ENCODE measurements at regions not wholly inside any gene's neighbourhood (a gene's known extent, or its start where the extent isn't known, plus 50 kb on each side); places are given as distances from the start of the nearest gene placed in this dataset.
A peak's percentile ranks its signal among the peaks of the same experiment; 100 is the strongest.

DNA sequence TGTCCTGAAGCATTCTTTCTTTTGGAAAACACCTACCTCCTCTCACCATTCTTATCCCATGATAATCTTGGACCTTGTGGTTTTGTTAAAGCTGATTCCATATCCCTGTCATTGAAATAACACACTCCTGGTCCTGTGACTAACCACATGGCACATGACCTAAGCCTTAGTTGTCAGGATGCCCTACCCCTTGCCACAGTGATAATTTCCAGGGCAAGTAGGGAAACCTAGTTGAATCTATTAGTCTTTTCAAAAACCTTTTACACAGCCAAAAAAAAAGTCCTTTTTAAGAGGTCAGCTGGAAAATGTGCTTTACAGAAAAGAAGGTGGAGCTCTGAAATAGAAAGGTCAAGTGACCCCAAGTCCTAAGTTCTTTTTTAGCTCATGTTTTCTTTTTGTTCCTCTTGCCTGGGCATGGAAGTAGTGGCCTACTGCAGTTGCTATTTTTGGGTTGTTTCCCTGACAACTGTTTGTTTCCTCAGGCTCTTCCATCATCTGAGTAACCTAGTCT, 608.4 kb downstream of the LRFN5 start:
- intact Hi-C loops (cut with micrococcal nuclease) (no loop called here), in situ Hi-C loops (cut with MboI; ENCODE audit: low sequenced_read_pairs) (no loop called here), dilution Hi-C loops (cut with HindIII; ENCODE audit: low sequenced_read_pairs, unreplicated experiment) (no loop called here)
- no peaks in the 10 kb centered on the region for H3K9me3 ChIP-seq (ENCODE audit: control insufficient read depth, insufficient read depth, low read length)
- no peak overlapping the region for H2AK5ac ChIP-seq (ENCODE audit: low read depth, low read length)
- DNase-seq, result peak; percentile 86
- 0 out of 2 replicates have a peak overlapping the region, but pooled peaks have one; percentile 54 for H2BK120ac ChIP-seq (ENCODE audit: low read depth, low read length)
- no peak overlapping the region for H3K14ac ChIP-seq (replicated peaks; ENCODE audit: low read depth, low read length)
- H3K18ac ChIP-seq (ENCODE audit: low read depth, low read length), result peak overlapping the region; percentile 90
- POLR2A ChIA-PET (ENCODE audit: unreplicated experiment), result no interaction called here
- peak overlapping the region in 1 of 2 experiments; percentile 53; a peak in 1 of 4 replicates for H4K8ac ChIP-seq (ENCODE audit: low read depth in 2 of 2, low read length in 2 of 2)
- no peak overlapping the region for H2AFZ ChIP-seq (replicated peaks; ENCODE audit: low read length, poor library complexity)
- H3K23ac ChIP-seq (ENCODE audit: low read depth, low read length), result no peak overlapping the region
- peak overlapping the region; percentile 29; the same call in 1 of the 2 replicates for H3K4me2 ChIP-seq (ENCODE audit: low read depth, low read length)
- no peaks in the 10 kb centered on the region for H4K20me1 ChIP-seq (ENCODE audit: insufficient read depth, low read length)
- H2BK20ac ChIP-seq (ENCODE audit: low read depth, low read length), result no peak overlapping the region
- CTCF ChIA-PET, result no interaction called here
- no TSS peak for BruUV-seq (replicated peaks)
- H3K4me1 ChIP-seq (ENCODE audit: control insufficient read depth, insufficient read depth, low read length), result peaks cover 4% of the 10 kb centered on the region
- no peak overlapping the region; the same call in 2 of the 3 replicates for H2BK15ac ChIP-seq (ENCODE audit: low read depth, low read length)
- no peaks in the 10 kb centered on the region for H3K9me1 ChIP-seq (ENCODE audit: insufficient read depth, low read length)
- peak overlapping the region; percentile 81 for H2BK5ac ChIP-seq (ENCODE audit: low read depth, low read length, poor library complexity, severe bottlenecking)
- TF ChIP-seq RAD21 (IDR thresholded peaks at IDR 0.05; ENCODE audit: low read length), result no peak
- no peak for TF ChIP-seq MAFK (IDR thresholded peaks at IDR 0.05; ENCODE audit: low read depth, low read length)
- no peak for TF ChIP-seq MXI1 (IDR thresholded peaks at IDR 0.05; ENCODE audit: borderline replicate concordance, low read depth, low read length)
- TF ChIP-seq POLR2A (IDR thresholded peaks at IDR 0.05; ENCODE audit: low read depth, low read length), result no peak
- TF ChIP-seq, protein P1, sequence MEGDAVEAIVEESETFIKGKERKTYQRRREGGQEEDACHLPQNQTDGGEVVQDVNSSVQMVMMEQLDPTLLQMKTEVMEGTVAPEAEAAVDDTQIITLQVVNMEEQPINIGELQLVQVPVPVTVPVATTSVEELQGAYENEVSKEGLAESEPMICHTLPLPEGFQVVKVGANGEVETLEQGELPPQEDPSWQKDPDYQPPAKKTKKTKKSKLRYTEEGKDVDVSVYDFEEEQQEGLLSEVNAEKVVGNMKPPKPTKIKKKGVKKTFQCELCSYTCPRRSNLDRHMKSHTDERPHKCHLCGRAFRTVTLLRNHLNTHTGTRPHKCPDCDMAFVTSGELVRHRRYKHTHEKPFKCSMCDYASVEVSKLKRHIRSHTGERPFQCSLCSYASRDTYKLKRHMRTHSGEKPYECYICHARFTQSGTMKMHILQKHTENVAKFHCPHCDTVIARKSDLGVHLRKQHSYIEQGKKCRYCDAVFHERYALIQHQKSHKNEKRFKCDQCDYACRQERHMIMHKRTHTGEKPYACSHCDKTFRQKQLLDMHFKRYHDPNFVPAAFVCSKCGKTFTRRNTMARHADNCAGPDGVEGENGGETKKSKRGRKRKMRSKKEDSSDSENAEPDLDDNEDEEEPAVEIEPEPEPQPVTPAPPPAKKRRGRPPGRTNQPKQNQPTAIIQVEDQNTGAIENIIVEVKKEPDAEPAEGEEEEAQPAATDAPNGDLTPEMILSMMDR (conservative IDR thresholded peaks at IDR 0.05; ENCODE audit: low read depth, low read length), result no peak
- TF ChIP-seq, protein P2, sequence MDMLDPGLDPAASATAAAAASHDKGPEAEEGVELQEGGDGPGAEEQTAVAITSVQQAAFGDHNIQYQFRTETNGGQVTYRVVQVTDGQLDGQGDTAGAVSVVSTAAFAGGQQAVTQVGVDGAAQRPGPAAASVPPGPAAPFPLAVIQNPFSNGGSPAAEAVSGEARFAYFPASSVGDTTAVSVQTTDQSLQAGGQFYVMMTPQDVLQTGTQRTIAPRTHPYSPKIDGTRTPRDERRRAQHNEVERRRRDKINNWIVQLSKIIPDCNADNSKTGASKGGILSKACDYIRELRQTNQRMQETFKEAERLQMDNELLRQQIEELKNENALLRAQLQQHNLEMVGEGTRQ (IDR thresholded peaks at IDR 0.05; ENCODE audit: low read depth, low read length), result peak; percentile 86
- no peak for TF ChIP-seq NFE2L2 (IDR thresholded peaks at IDR 0.05; ENCODE audit: low read depth, low read length)
- TF ChIP-seq, protein P3, sequence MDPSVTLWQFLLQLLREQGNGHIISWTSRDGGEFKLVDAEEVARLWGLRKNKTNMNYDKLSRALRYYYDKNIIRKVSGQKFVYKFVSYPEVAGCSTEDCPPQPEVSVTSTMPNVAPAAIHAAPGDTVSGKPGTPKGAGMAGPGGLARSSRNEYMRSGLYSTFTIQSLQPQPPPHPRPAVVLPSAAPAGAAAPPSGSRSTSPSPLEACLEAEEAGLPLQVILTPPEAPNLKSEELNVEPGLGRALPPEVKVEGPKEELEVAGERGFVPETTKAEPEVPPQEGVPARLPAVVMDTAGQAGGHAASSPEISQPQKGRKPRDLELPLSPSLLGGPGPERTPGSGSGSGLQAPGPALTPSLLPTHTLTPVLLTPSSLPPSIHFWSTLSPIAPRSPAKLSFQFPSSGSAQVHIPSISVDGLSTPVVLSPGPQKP (IDR thresholded peaks at IDR 0.05; ENCODE audit: borderline replicate concordance, low read depth, low read length), result no peak
- peak; percentile 37; the same call in 1 of the 2 replicates for TF ChIP-seq FOS (IDR thresholded peaks at IDR 0.05; ENCODE audit: low read depth, low read length)
- no peak for TF ChIP-seq RFX5 (IDR thresholded peaks at IDR 0.05; ENCODE audit: low read depth, low read length)
- TF ChIP-seq SMC3 (IDR thresholded peaks at IDR 0.05; ENCODE audit: low read depth, low read length), result no peak
- TF ChIP-seq CHD1 (IDR thresholded peaks at IDR 0.05; ENCODE audit: low read depth, low read length), result no peak
- TF ChIP-seq MAZ (IDR thresholded peaks at IDR 0.05; ENCODE audit: borderline replicate concordance, low read depth, low read length), result no peak
- TF ChIP-seq RCOR1 (IDR thresholded peaks at IDR 0.05; ENCODE audit: insufficient replicate concordance, low read length), result no peak
- TF ChIP-seq BHLHE40 (IDR thresholded peaks at IDR 0.05; ENCODE audit: low read depth, low read length), result peak; percentile 94
- TF ChIP-seq CEBPB (IDR thresholded peaks at IDR 0.05; ENCODE audit: low read depth, low read length), result no peak; the same call in 1 of the 2 replicates
- peak overlapping the region; percentile 85; the same call in 1 of the 2 replicates for H4K5ac ChIP-seq (ENCODE audit: low read depth, low read length)
- no peak overlapping the region for H3K4me3 ChIP-seq (ENCODE audit: insufficient read depth, low read depth, low read length)
- no peak overlapping the region for H3K9ac ChIP-seq (ENCODE audit: low read depth, low read length)
- no peaks in the 10 kb centered on the region for H3K79me1 ChIP-seq (ENCODE audit: low read depth in 1 of 2, low read length in 2 of 2)
- no peak overlapping the region; the same call in 1 of the 2 replicates for H3K27ac ChIP-seq (ENCODE audit: insufficient read depth, low read length)
- H3K27me3 ChIP-seq (ENCODE audit: control insufficient read depth, insufficient read depth, low read length), result no peaks in the 10 kb centered on the region
- H3K36me3 ChIP-seq (ENCODE audit: control insufficient read depth, insufficient read depth, low read length), result no peaks in the 10 kb centered on the region
- H2AK9ac ChIP-seq (replicated peaks; ENCODE audit: low read depth, low read length, poor library complexity), result no peak overlapping the region
- H4K91ac ChIP-seq (ENCODE audit: insufficient read depth, low read depth, low read length), result no peak overlapping the region
- no peak overlapping the region for H3K4ac ChIP-seq (ENCODE audit: low read depth, low read length)
- H3K56ac ChIP-seq (ENCODE audit: extremely low read depth, insufficient read depth, low read length), result no peak overlapping the region; the same call in 1 of the 2 replicates
- ATAC-seq (ENCODE audit: low read depth), result peak; percentile 69
